ENCODE measurements at regions not wholly inside any gene's neighbourhood (a gene's known extent, or its start where the extent isn't known, plus 50 kb on each side); places are given as distances from the start of the nearest gene placed in this dataset.

GRCh38 chr2:67651565-67651964 lies 254.4 kb downstream of the ETAA1 start:
- Histone ChIP-seq H3F3A (ENCODE audit: insufficient read depth, low read length) (no peaks in the 10 kb centered on the region), H3K4me3 (ENCODE audit: low read depth, low read length, poor library complexity, severe bottlenecking) (no peak overlapping the region), H3K9me2 (ENCODE audit: low read depth, low read length) (no peaks in the 10 kb centered on the region), H4K20me1 (ENCODE audit: insufficient read depth, low read length) (no peaks in the 10 kb centered on the region), H3K9me3 (ENCODE audit: low read length) (peaks cover 8% of the 10 kb centered on the region), H3K27me3 (ENCODE audit: insufficient read depth, low read length) (no peaks in the 10 kb centered on the region), H2AFZ (ENCODE audit: low read length) (no peak overlapping the region), H3K79me2 (ENCODE audit: insufficient read depth, low read length) (no peaks in the 10 kb centered on the region), H3K4me2 (ENCODE audit: low read length) (no peak overlapping the region), H3K4me1 (ENCODE audit: insufficient read depth, low read length, severe bottlenecking) (no peaks in the 10 kb centered on the region), H3K27ac (ENCODE audit: low read depth, low read length, poor library complexity, severe bottlenecking) (no peak overlapping the region), H3K9ac (ENCODE audit: low read length) (no peak overlapping the region), H3K36me3 (ENCODE audit: insufficient read depth, low read length) (no peaks in the 10 kb centered on the region)
- TF ChIP-seq CTCF (IDR thresholded peaks at IDR 0.05; ENCODE audit: low read length): no peak
- TF ChIP-seq EZH2 (IDR thresholded peaks at IDR 0.05; ENCODE audit: borderline replicate concordance, low read length): no peak

GRCh38 chr2:67652679-67653078 lies 255.5 kb downstream of the ETAA1 start:
- H3K27me3 ChIP-seq (ENCODE audit: insufficient read depth, low read length): no peaks in the 10 kb centered on the region
- H3K36me3 ChIP-seq (ENCODE audit: insufficient read depth, low read length): no peaks in the 10 kb centered on the region
- H3F3A ChIP-seq (ENCODE audit: insufficient read depth, low read length): no peaks in the 10 kb centered on the region
- H2AFZ ChIP-seq (ENCODE audit: low read length): no peak overlapping the region
- no peak overlapping the region for H3K27ac ChIP-seq (ENCODE audit: low read depth, low read length, poor library complexity, severe bottlenecking)
- H3K9me3 ChIP-seq (ENCODE audit: low read length): no peaks in the 10 kb centered on the region; the same call in 1 of the 2 replicates
- TF ChIP-seq CTCF (IDR thresholded peaks at IDR 0.05; ENCODE audit: low read length): no peak
- no peak overlapping the region for H3K9ac ChIP-seq (ENCODE audit: low read length)
- no peaks in the 10 kb centered on the region for H3K4me1 ChIP-seq (ENCODE audit: insufficient read depth, low read length, severe bottlenecking)
- H3K4me2 ChIP-seq (ENCODE audit: low read length): no peak overlapping the region
- no peak overlapping the region for H3K4me3 ChIP-seq (ENCODE audit: low read depth, low read length, poor library complexity, severe bottlenecking)
- no peaks in the 10 kb centered on the region for H4K20me1 ChIP-seq (ENCODE audit: insufficient read depth, low read length)
- no peaks in the 10 kb centered on the region for H3K9me2 ChIP-seq (ENCODE audit: low read depth, low read length)
- H3K79me2 ChIP-seq (ENCODE audit: insufficient read depth, low read length): no peaks in the 10 kb centered on the region

- Histone ChIP-seq H3K36me3 (ENCODE audit: insufficient read depth, low read length) (no peaks in the 10 kb centered on the region), H3F3A (ENCODE audit: insufficient read depth, low read length) (no peaks in the 10 kb centered on the region), H3K27me3 (ENCODE audit: insufficient read depth, low read length) (no peaks in the 10 kb centered on the region), H3K9me2 (ENCODE audit: low read depth, low read length) (no peaks in the 10 kb centered on the region), H3K9ac (ENCODE audit: low read length) (no peak overlapping the region), H4K20me1 (ENCODE audit: insufficient read depth, low read length) (no peaks in the 10 kb centered on the region), H3K27ac (ENCODE audit: low read depth, low read length, poor library complexity, severe bottlenecking) (no peak overlapping the region), H3K4me1 (ENCODE audit: insufficient read depth, low read length, severe bottlenecking) (no peaks in the 10 kb centered on the region), H3K4me2 (ENCODE audit: low read length) (no peak overlapping the region), H3K9me3 (ENCODE audit: low read length) (no peaks in the 10 kb centered on the region), H2AFZ (ENCODE audit: low read length) (no peak overlapping the region), H3K4me3 (ENCODE audit: low read depth, low read length, poor library complexity, severe bottlenecking) (no peak overlapping the region), H3K79me2 (ENCODE audit: insufficient read depth, low read length) (no peaks in the 10 kb centered on the region)
- TF ChIP-seq EZH2 (IDR thresholded peaks at IDR 0.05; ENCODE audit: borderline replicate concordance, low read length) (no peak), CTCF (IDR thresholded peaks at IDR 0.05; ENCODE audit: low read length) (no peak)
Observed at GRCh38 chr2:67656875-67657274, 259.7 kb downstream of the ETAA1 start.

All from OCI-LY1 (cell line).